Liver (tissue), 3 donors: ENCODE measurements at regions not wholly inside any gene's neighbourhood (a gene's known extent, or its start where the extent isn't known, plus 50 kb on each side); places are given as distances from the start of the nearest gene placed in this dataset.

Source experiments
- JUND ChIP-seq, 2 donors: IDR thresholded peaks; 2 replicates each; pipeline ENCODE4 v1.6.1; 2016; ENCODE audit warnings: antibody characterized with exemption in 2 of 2
- TF ChIP-seq, protein P1 (sequence below): fragments of 150-350 bp; IDR thresholded peaks from 2 replicates; pipeline ENCODE4 v1.5.1; 2017; ENCODE audit warnings: improper control_type of control experiment, low read depth, low read length; ENCODE audit not compliant: missing input control
- donor health status: healthy.
- donor health status: healthy.

DNA sequence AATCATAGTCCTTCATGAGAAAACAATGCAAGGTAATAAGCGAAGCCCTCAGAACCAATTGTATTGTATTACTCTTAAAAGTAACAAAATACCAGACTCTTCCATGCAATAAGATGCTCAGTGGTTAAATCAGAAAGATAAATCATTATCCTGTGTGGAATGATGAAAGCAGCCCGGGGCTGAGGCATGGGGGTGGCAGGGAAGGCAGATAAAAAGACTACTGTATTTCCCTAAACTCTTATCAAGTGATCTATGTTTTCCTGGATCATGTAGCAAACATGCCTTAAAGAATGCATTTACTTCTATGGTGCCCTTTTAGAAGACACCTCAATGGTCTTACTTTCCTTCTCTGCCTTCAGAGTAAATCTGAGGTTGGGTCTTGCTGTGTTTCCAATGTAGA, 105.6 kb upstream of the DAPK1 start:
- TF ChIP-seq, protein P1, sequence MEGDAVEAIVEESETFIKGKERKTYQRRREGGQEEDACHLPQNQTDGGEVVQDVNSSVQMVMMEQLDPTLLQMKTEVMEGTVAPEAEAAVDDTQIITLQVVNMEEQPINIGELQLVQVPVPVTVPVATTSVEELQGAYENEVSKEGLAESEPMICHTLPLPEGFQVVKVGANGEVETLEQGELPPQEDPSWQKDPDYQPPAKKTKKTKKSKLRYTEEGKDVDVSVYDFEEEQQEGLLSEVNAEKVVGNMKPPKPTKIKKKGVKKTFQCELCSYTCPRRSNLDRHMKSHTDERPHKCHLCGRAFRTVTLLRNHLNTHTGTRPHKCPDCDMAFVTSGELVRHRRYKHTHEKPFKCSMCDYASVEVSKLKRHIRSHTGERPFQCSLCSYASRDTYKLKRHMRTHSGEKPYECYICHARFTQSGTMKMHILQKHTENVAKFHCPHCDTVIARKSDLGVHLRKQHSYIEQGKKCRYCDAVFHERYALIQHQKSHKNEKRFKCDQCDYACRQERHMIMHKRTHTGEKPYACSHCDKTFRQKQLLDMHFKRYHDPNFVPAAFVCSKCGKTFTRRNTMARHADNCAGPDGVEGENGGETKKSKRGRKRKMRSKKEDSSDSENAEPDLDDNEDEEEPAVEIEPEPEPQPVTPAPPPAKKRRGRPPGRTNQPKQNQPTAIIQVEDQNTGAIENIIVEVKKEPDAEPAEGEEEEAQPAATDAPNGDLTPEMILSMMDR: no peak
- TF ChIP-seq JUND (IDR thresholded peaks at IDR 0.05): no peak
